Osteoblast (primary cell): ENCODE measurements at regions not wholly inside any gene's neighbourhood (a gene's known extent, or its start where the extent isn't known, plus 50 kb on each side); places are given as distances from the start of the nearest gene placed in this dataset.

Experiments used
- DNase-seq: peaks from one replicate; pipeline ENCODE4 v3.0.0; 2011; ENCODE audit warnings: low spot score, mixed read lengths; ENCODE audit not compliant: insufficient read length; ENCODE audit errors: missing footprints
- H2AFZ ChIP-seq: 2 replicates; pipeline ENCODE4 v1.6.0; 2011; ENCODE audit warnings: mild to moderate bottlenecking, low read length
- H3K27ac ChIP-seq: 2 replicates; pipeline ENCODE4 v1.5.1; 2011; ENCODE audit warnings: mild to moderate bottlenecking, low read depth, low read length, moderate library complexity
- H3K27me3 ChIP-seq: 2 replicates; pipeline ENCODE4 v1.6.0; 2012; ENCODE audit warnings: mild to moderate bottlenecking, control low read depth, inconsistent platforms, low read length, moderate library complexity; ENCODE audit not compliant: insufficient read depth
- H3K36me3 ChIP-seq: 2 replicates; pipeline ENCODE4 v1.5.1; 2011; ENCODE audit warnings: mild to moderate bottlenecking, low read length, control low read depth, moderate library complexity; ENCODE audit not compliant: insufficient read depth
- H3K4me1 ChIP-seq: 2 replicates; pipeline ENCODE4 v1.5.1; 2011; ENCODE audit warnings: mild to moderate bottlenecking, low read length, control low read depth, moderate library complexity; ENCODE audit not compliant: insufficient read depth
- H3K4me2 ChIP-seq: 2 replicates; pipeline ENCODE4 v1.6.0; 2011; ENCODE audit warnings: mild to moderate bottlenecking, low read length; ENCODE audit not compliant: insufficient read depth
- H3K4me3 ChIP-seq: fragments of 200-600 bp; sonication (generic); 3 replicates; pipeline ENCODE4 v1.5.1; 2012; ENCODE audit warnings: mild to moderate bottlenecking, low read length, inconsistent platforms; ENCODE audit not compliant: insufficient read depth
- H3K79me2 ChIP-seq: 2 replicates; pipeline ENCODE4 v1.6.0; 2012; ENCODE audit warnings: mild to moderate bottlenecking, low read length, control low read depth, inconsistent platforms; ENCODE audit not compliant: insufficient read depth
- H3K9me3 ChIP-seq: 2 replicates; pipeline ENCODE4 v1.5.1; 2011; ENCODE audit warnings: low read depth, low read length, control low read depth
- H4K20me1 ChIP-seq: 2 replicates; pipeline ENCODE4 v1.6.0; 2012; ENCODE audit warnings: mild to moderate bottlenecking, low read length, control low read depth; ENCODE audit not compliant: insufficient read depth
- CTCF ChIP-seq: IDR thresholded peaks from 2 replicates; pipeline ENCODE4 v1.5.1; 2011; ENCODE audit warnings: mild to moderate bottlenecking, low read depth, low read length, moderate library complexity; ENCODE audit errors: extremely low read depth

DNA sequence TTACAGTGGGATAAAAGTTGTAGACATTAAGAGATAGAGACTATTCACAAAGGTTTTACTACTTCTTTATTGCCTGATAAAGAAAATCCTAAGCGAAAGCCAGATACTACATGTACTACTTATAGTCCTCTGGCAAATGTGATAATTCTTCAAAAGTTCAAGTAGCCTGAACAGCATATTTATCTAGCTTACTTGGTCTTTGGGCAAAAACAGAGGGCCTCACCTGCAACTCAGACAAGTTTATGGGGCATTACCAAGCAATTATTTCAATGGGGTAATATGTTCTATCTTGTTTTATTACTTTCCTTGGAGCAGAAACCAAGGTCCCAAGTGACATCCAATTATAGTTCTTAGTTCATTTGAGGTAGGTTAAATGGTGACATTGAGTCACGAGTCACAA lies 390.1 kb upstream of the ARHGEF26 start:
- no peak for DNase-seq
- no peaks in the 10 kb centered on the region for H3K27me3 ChIP-seq
- H4K20me1 ChIP-seq: no peaks in the 10 kb centered on the region
- H3K4me3 ChIP-seq: no peak overlapping the region
- H3K9me3 ChIP-seq: no peaks in the 10 kb centered on the region
- no peaks in the 10 kb centered on the region for H3K4me1 ChIP-seq
- no peaks in the 10 kb centered on the region for H3K36me3 ChIP-seq
- no peak overlapping the region for H3K4me2 ChIP-seq
- no peaks in the 10 kb centered on the region for H3K79me2 ChIP-seq
- H2AFZ ChIP-seq: no peak overlapping the region
- H3K27ac ChIP-seq: no peak overlapping the region
- no peak for TF ChIP-seq CTCF

- Histone ChIP-seq H3K4me1 (no peaks in the 10 kb centered on the region), H3K27ac (no peak overlapping the region), H3K79me2 (no peaks in the 10 kb centered on the region), H2AFZ (no peak overlapping the region), H3K9me3 (no peaks in the 10 kb centered on the region), H3K36me3 (no peaks in the 10 kb centered on the region), H3K4me2 (no peak overlapping the region), H3K27me3 (no peaks in the 10 kb centered on the region), H4K20me1 (no peaks in the 10 kb centered on the region), H3K4me3 (no peak overlapping the region)
- no peak for DNase-seq
- TF ChIP-seq CTCF: no peak
Observed at GRCh38 chr3:153734777-153735551, 386.2 kb upstream of the ARHGEF26 start.

GRCh38 chr3:153740109-153740508 lies 381.1 kb upstream of the ARHGEF26 start:
- Histone ChIP-seq H3K79me2 (no peaks in the 10 kb centered on the region), H4K20me1 (no peaks in the 10 kb centered on the region), H3K27me3 (no peaks in the 10 kb centered on the region)

More at GRCh38 chr3:153740109-153740508, 381.1 kb upstream of the ARHGEF26 start:
- no peaks in the 10 kb centered on the region for H3K36me3 ChIP-seq
- H3K4me1 ChIP-seq: no peaks in the 10 kb centered on the region
- no peak overlapping the region for H3K27ac ChIP-seq
- no peaks in the 10 kb centered on the region for H3K9me3 ChIP-seq
- no peak for TF ChIP-seq CTCF
- H2AFZ ChIP-seq: no peak overlapping the region
- no peak for DNase-seq
- no peak overlapping the region for H3K4me3 ChIP-seq
- H3K4me2 ChIP-seq: no peak overlapping the region
